HCT116 (cell line): ENCODE measurements at regions not wholly inside any gene's neighbourhood (a gene's known extent, or its start where the extent isn't known, plus 50 kb on each side); places are given as distances from the start of the nearest gene placed in this dataset.

ENCODE experiments used
- ATAC-seq: fragments of 200-7000 bp; cut with Tn5 transposase; 2 replicates; pipeline ENCODE4 v1.9.1; 2020; ENCODE audit warnings: mild to moderate bottlenecking, moderate library complexity
- BruUV-seq: library from RNA; stranded (reverse); fragments of 400-500 nt; replicated peaks from 2 replicates; lab custom pipeline; 2021; lab: Mats Ljungman, UMichigan
- CTCF ChIA-PET: fragments of 300-600 bp; sonication (Branson Sonifier 250); formaldehyde crosslinking; loops from one replicate; lab custom pipeline; 2021; ENCODE audit warnings: antibody characterized with exemption; lab: Charles Lee
- POLR2A ChIA-PET: fragments of 300-600, 350-600 bp; sonication (Branson Sonifier 250); formaldehyde crosslinking; loops from one replicate; lab custom pipeline; 2021; ENCODE audit warnings: antibody characterized with exemption; lab: Charles Lee
- RAD21 ChIA-PET, 2 experiments: fragments of 300-600 bp; sonication (Branson Sonifier 250); formaldehyde crosslinking; loops; one replicate each; lab custom pipeline; 2023; ENCODE audit warnings: low total read pairs in 2 of 2; ENCODE audit not compliant: uncharacterized antibody in 2 of 2, unreplicated experiment in 2 of 2, low non-redundant PET in 1 of 2; lab: Charles Lee
- DNase-seq: peaks from one replicate; pipeline ENCODE4 v3.0.0-alpha.2; 2010; ENCODE audit warnings: low read depth, low spot score
- H2AFZ ChIP-seq: fragments of 200-600 bp; shearing (Covaris generic), sonication (generic); 2 replicates; pipeline ENCODE4 v1.6.1; 2017; ENCODE audit warnings: low read depth, mixed run types, mixed read lengths, antibody characterized with exemption, low read length; ENCODE audit not compliant: poor library complexity, severe bottlenecking
- H3K27ac ChIP-seq: 2 replicates; pipeline ENCODE4 v1.5.1; 2012; ENCODE audit warnings: low read depth, low read length
- H3K27me3 ChIP-seq: fragments of 200-600 bp; sonication (generic); 2 replicates; pipeline ENCODE4 v1.6.1; 2016; ENCODE audit warnings: mixed run types, low read length, mixed read lengths; ENCODE audit not compliant: insufficient read depth
- H3K36me3 ChIP-seq, 2 experiments: fragments of 200-500 bp in 1 of 2; fragments of 200-600 bp in 1 of 2; sonication (Bioruptor generic) in 1 of 2; sonication (generic) in 1 of 2; 2 replicates each; pipeline versions ENCODE4 v1.5.1 to v1.6.1; 2014 to 2016; ENCODE audit warnings: low read length in 2 of 2, inconsistent platforms in 1 of 2, mixed read lengths in 1 of 2, mixed run types in 1 of 2; ENCODE audit not compliant: insufficient read depth in 2 of 2, control insufficient read depth in 1 of 2
- H3K4me1 ChIP-seq, 2 experiments: fragments of 200-600 bp in 1 of 2; sonication (generic) in 1 of 2; 2 replicates each; pipeline versions ENCODE4 v1.5.1 to v1.6.1; 2012 to 2017; ENCODE audit warnings: low read length in 2 of 2, inconsistent platforms in 1 of 2, mild to moderate bottlenecking in 1 of 2, mixed read lengths in 1 of 2, mixed run types in 1 of 2, moderate library complexity in 1 of 2; ENCODE audit not compliant: insufficient read depth in 2 of 2, control insufficient read depth in 1 of 2
- H3K4me2 ChIP-seq: fragments of 200-600 bp; sonication (generic); 2 replicates; pipeline ENCODE4 v1.6.1; 2017; ENCODE audit warnings: mixed run types, low read length, mixed read lengths
- H3K4me3 ChIP-seq, 2 experiments: fragments of 200-600 bp in 1 of 2; sonication (generic) in 1 of 2; replicated peaks in 1 of 2; 2 replicates each; pipeline ENCODE4 v1.5.1; 2011 to 2016; ENCODE audit warnings: low read length in 2 of 2, control low read depth in 1 of 2, low read depth in 1 of 2, mild to moderate bottlenecking in 1 of 2, mixed read lengths in 1 of 2, mixed run types in 1 of 2
- H3K79me2 ChIP-seq: fragments of 200-600 bp; sonication (generic); 2 replicates; pipeline ENCODE4 v1.6.1; 2017; ENCODE audit warnings: mild to moderate bottlenecking, mixed run types, low read length, moderate library complexity, mixed read lengths; ENCODE audit not compliant: insufficient read depth
- H3K9ac ChIP-seq: fragments of 200-600 bp; sonication (generic); 2 replicates; pipeline ENCODE4 v1.6.1; 2016; ENCODE audit warnings: low read length, mixed read lengths
- H3K9me2 ChIP-seq: fragments of 200-600 bp; sonication (generic), shearing (Covaris generic); 2 replicates; pipeline ENCODE4 v1.6.1; 2017; ENCODE audit warnings: mixed run types, mild to moderate bottlenecking, moderate library complexity; ENCODE audit not compliant: insufficient read depth
- H3K9me3 ChIP-seq, 2 experiments: fragments of 200-500 bp in 1 of 2; fragments of 200-600 bp in 1 of 2; sonication (Bioruptor generic) in 1 of 2; sonication (generic) in 1 of 2; 2 replicates each; pipeline ENCODE4 v1.6.1; 2014 to 2017; ENCODE audit warnings: low read length in 2 of 2, mixed read lengths in 2 of 2, inconsistent platforms in 1 of 2, low read depth in 1 of 2, mild to moderate bottlenecking in 1 of 2, mixed run types in 1 of 2, moderate library complexity in 1 of 2; ENCODE audit not compliant: control insufficient read depth in 1 of 2, insufficient read depth in 1 of 2
- H4K20me1 ChIP-seq: fragments of 200-600 bp; sonication (generic), shearing (Covaris generic); 2 replicates; pipeline ENCODE4 v1.6.1; 2017; ENCODE audit warnings: mixed run types, mild to moderate bottlenecking, moderate library complexity; ENCODE audit not compliant: insufficient read depth
- CEBPB ChIP-seq: IDR thresholded peaks from 2 replicates; pipeline ENCODE4 v1.6.1; 2012; ENCODE audit warnings: low read depth
- EGR1 ChIP-seq: IDR thresholded peaks from 2 replicates; pipeline ENCODE4 v1.6.1; 2012; ENCODE audit warnings: low read depth
- ELF1 ChIP-seq: IDR thresholded peaks from 2 replicates; pipeline ENCODE4 v1.6.1; 2012; ENCODE audit warnings: low read depth, borderline replicate concordance
- EZH2 ChIP-seq: fragments of 200-600 bp; sonication (generic); IDR thresholded peaks from 2 replicates; pipeline ENCODE4 v1.6.1; 2017; ENCODE audit warnings: antibody characterized with exemption, mixed run types
- JUND ChIP-seq: IDR thresholded peaks from 2 replicates; pipeline ENCODE4 v1.6.1; 2012
- POLR2A ChIP-seq: IDR thresholded peaks from 2 replicates; pipeline ENCODE4 v1.7.0; 2011; ENCODE audit warnings: borderline replicate concordance; ENCODE audit not compliant: insufficient read depth, insufficient read length; ENCODE audit errors: extremely low read depth
- SP1 ChIP-seq: IDR thresholded peaks from 2 replicates; pipeline ENCODE4 v1.6.1; 2012; ENCODE audit warnings: low read depth
- SRF ChIP-seq: IDR thresholded peaks from 2 replicates; pipeline ENCODE4 v1.6.1; 2012; ENCODE audit warnings: low read depth
- TCF7L2 ChIP-seq: IDR thresholded peaks from 2 replicates; pipeline ENCODE4 v1.7.0; 2011; ENCODE audit warnings: borderline replicate concordance, inconsistent platforms; ENCODE audit not compliant: insufficient read depth, insufficient read length; ENCODE audit errors: extremely low read depth
- YY1 ChIP-seq: IDR thresholded peaks from 2 replicates; pipeline ENCODE4 v1.6.1; 2011; ENCODE audit warnings: low read length, low read depth, moderate library complexity, mild to moderate bottlenecking; ENCODE audit not compliant: insufficient replicate concordance; ENCODE audit errors: extremely low read depth
- intact Hi-C: fragments of 100-400 bp; cut with micrococcal nuclease; formaldehyde crosslinking; loops from 2 replicates; pipeline ENCODE4 v1.10.0; 2022
- TF ChIP-seq, protein P1 (sequence below), 3 experiments: fragments of 200-600 bp in 1 of 3; sonication (generic) in 1 of 3; IDR thresholded peaks in 2 of 3; conservative IDR thresholded peaks in 1 of 3; 2 replicates each; pipeline ENCODE4 v1.5.1; 2012 to 2017; ENCODE audit warnings: low read depth in 2 of 3, low read length in 2 of 3, antibody characterized with exemption in 1 of 3, borderline replicate concordance in 1 of 3, control low read depth in 1 of 3, mild to moderate bottlenecking in 1 of 3, mixed read lengths in 1 of 3, mixed run types in 1 of 3, moderate library complexity in 1 of 3; ENCODE audit not compliant: insufficient read depth in 1 of 3
- TF ChIP-seq, protein P2 (sequence below): IDR thresholded peaks from 2 replicates; pipeline ENCODE4 v1.6.1; 2012; ENCODE audit warnings: low read depth
- TF ChIP-seq, protein P3 (sequence below): IDR thresholded peaks from 2 replicates; pipeline ENCODE4 v1.6.1; 2012

DNA sequence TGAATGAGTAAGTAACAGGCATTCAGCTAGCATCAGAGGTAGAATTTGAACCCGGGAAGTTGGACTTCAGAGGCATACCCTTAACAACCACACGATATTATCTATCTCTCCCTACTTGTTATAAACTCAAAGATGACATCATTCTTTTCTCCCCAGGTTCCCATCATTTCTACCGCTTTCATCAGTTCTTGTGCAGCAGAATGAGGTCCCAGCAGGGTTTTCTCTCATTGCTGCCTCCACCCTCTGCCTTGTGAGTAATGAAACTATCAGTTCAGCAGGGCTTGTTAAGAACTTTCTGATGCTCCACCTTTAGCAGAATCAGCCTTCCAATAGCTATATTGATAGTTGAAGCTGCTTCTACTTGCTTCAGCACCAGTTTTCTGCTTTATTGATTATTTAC lies 487.5 kb upstream of the KCNMB2 start:
- Histone ChIP-seq H3K27ac (no peak overlapping the region), H3K79me2 (no peaks in the 10 kb centered on the region), H3K27me3 (no peaks in the 10 kb centered on the region), H3K9ac (no peak overlapping the region), H3K4me2 (no peak overlapping the region), H3K36me3 (no peaks in the 10 kb centered on the region), H4K20me1 (no peaks in the 10 kb centered on the region), H2AFZ (no peak overlapping the region), H3K4me1 (no peaks in the 10 kb centered on the region), H3K9me3 (no peaks in the 10 kb centered on the region), H3K4me3 (no peak overlapping the region), H3K9me2 (no peaks in the 10 kb centered on the region)
- ATAC-seq (no peak), DNase-seq (no peak)
- ChIA-PET POLR2A (no interaction called here), CTCF (no interaction called here), RAD21 (no interaction called here)
- TF ChIP-seq, protein P1, sequence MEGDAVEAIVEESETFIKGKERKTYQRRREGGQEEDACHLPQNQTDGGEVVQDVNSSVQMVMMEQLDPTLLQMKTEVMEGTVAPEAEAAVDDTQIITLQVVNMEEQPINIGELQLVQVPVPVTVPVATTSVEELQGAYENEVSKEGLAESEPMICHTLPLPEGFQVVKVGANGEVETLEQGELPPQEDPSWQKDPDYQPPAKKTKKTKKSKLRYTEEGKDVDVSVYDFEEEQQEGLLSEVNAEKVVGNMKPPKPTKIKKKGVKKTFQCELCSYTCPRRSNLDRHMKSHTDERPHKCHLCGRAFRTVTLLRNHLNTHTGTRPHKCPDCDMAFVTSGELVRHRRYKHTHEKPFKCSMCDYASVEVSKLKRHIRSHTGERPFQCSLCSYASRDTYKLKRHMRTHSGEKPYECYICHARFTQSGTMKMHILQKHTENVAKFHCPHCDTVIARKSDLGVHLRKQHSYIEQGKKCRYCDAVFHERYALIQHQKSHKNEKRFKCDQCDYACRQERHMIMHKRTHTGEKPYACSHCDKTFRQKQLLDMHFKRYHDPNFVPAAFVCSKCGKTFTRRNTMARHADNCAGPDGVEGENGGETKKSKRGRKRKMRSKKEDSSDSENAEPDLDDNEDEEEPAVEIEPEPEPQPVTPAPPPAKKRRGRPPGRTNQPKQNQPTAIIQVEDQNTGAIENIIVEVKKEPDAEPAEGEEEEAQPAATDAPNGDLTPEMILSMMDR (IDR thresholded peaks at IDR 0.05 in 2 of 3, conservative IDR thresholded peaks at IDR 0.05 in 1 of 3; ENCODE audit: borderline replicate concordance in 1 of 3, insufficient read depth in 1 of 3, low read depth in 2 of 3, low read length in 2 of 3), result no peak
- no TSS peak for BruUV-seq
- intact Hi-C loops, result no loop called here

DNA sequence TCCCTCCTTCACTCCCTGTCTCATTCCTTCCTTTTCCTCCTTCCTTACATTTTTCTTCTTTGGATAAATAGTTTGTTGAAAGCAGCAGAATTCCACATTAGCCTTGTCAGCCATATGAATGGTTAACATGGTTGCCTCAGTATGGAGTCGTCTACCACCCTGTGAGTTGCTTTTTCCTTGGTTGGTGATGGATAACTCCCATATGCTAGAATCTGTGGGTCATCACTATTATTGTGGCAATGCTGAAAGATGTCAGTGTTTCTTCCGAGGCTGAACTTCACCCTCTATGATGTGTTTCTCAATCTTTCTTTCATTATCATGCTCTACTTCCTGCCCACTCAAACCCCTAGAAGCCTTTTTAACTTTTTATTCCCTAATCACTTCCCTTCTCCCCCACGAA lies 481.8 kb upstream of the KCNMB2 start:
- ChIA-PET CTCF (no interaction called here), RAD21 (no interaction called here), POLR2A (no interaction called here)
- Histone ChIP-seq H3K27me3 (no peaks in the 10 kb centered on the region), H3K79me2 (no peaks in the 10 kb centered on the region), H3K9ac (no peak overlapping the region), H2AFZ (no peak overlapping the region), H3K27ac (no peak overlapping the region), H4K20me1 (no peaks in the 10 kb centered on the region), H3K4me1 (no peaks in the 10 kb centered on the region), H3K36me3 (no peaks in the 10 kb centered on the region), H3K9me2 (no peaks in the 10 kb centered on the region), H3K4me2 (no peak overlapping the region), H3K9me3 (no peaks in the 10 kb centered on the region), H3K4me3 (no peak overlapping the region)
- intact Hi-C loops, result no loop called here
- ATAC-seq (no peak), DNase-seq (no peak)
- BruUV-seq, result no TSS peak
- no peak for TF ChIP-seq SP1
- TF ChIP-seq CEBPB, result no peak
- TF ChIP-seq, protein P2, sequence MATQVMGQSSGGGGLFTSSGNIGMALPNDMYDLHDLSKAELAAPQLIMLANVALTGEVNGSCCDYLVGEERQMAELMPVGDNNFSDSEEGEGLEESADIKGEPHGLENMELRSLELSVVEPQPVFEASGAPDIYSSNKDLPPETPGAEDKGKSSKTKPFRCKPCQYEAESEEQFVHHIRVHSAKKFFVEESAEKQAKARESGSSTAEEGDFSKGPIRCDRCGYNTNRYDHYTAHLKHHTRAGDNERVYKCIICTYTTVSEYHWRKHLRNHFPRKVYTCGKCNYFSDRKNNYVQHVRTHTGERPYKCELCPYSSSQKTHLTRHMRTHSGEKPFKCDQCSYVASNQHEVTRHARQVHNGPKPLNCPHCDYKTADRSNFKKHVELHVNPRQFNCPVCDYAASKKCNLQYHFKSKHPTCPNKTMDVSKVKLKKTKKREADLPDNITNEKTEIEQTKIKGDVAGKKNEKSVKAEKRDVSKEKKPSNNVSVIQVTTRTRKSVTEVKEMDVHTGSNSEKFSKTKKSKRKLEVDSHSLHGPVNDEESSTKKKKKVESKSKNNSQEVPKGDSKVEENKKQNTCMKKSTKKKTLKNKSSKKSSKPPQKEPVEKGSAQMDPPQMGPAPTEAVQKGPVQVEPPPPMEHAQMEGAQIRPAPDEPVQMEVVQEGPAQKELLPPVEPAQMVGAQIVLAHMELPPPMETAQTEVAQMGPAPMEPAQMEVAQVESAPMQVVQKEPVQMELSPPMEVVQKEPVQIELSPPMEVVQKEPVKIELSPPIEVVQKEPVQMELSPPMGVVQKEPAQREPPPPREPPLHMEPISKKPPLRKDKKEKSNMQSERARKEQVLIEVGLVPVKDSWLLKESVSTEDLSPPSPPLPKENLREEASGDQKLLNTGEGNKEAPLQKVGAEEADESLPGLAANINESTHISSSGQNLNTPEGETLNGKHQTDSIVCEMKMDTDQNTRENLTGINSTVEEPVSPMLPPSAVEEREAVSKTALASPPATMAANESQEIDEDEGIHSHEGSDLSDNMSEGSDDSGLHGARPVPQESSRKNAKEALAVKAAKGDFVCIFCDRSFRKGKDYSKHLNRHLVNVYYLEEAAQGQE, result no peak
- no peak for TF ChIP-seq TCF7L2
- TF ChIP-seq, protein P3, sequence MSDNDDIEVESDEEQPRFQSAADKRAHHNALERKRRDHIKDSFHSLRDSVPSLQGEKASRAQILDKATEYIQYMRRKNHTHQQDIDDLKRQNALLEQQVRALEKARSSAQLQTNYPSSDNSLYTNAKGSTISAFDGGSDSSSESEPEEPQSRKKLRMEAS, result no peak
- TF ChIP-seq, protein P1 (IDR thresholded peaks at IDR 0.05 in 2 of 3, conservative IDR thresholded peaks at IDR 0.05 in 1 of 3; ENCODE audit: borderline replicate concordance in 1 of 3, insufficient read depth in 1 of 3, low read depth in 2 of 3, low read length in 2 of 3), result no peak
- TF ChIP-seq EGR1, result no peak
- no peak for TF ChIP-seq EZH2
- TF ChIP-seq JUND, result no peak
- TF ChIP-seq ELF1, result no peak
- no peak for TF ChIP-seq POLR2A
- no peak for TF ChIP-seq YY1
- TF ChIP-seq SRF, result no peak
